Lower leg skin (tissue), 3 donors: ENCODE measurements at regions not wholly inside any gene's neighbourhood (a gene's known extent, or its start where the extent isn't known, plus 50 kb on each side); places are given as distances from the start of the nearest gene placed in this dataset.

Experiments
- CTCF ChIP-seq, 3 donors: fragments of 450-650 bp; IDR thresholded peaks; one replicate each; pipeline ENCODE4 v1.5.1; 2016; ENCODE audit warnings: antibody characterized with exemption in 3 of 3, mild to moderate bottlenecking in 3 of 3, moderate library complexity in 2 of 3
- POLR2A ChIP-seq, 2 donors: fragments of 450-650 bp; IDR thresholded peaks; one replicate each; pipeline ENCODE4 v1.6.1; 2016 to 2017; ENCODE audit warnings: antibody characterized with exemption in 2 of 2, mild to moderate bottlenecking in 1 of 2, moderate library complexity in 1 of 2

- TF ChIP-seq CTCF (IDR thresholded peaks at IDR 0.05) (no peak), POLR2A (IDR thresholded peaks at IDR 0.05) (no peak)
Observed at GRCh38 chr14:58944343-58944967, 244.0 kb upstream of the DAAM1 start.
